HG03520 (cell line): ENCODE measurements at regions not wholly inside any gene's neighbourhood (a gene's known extent, or its start where the extent isn't known, plus 50 kb on each side); places are given as distances from the start of the nearest gene placed in this dataset.
"Not testable (repeated sequence)": the region's sequence is repeated elsewhere in the genome, so short reads cannot be mapped to it uniquely, and the experiment has no call there.

Source experiments
- ATAC-seq: cut with Tn5 transposase; IDR thresholded peaks from one replicate; pipeline ENCODE4 v1.9.1; 2021; ENCODE audit warnings: mild to moderate bottlenecking, moderate library complexity; ENCODE audit not compliant: unreplicated experiment

DNA sequence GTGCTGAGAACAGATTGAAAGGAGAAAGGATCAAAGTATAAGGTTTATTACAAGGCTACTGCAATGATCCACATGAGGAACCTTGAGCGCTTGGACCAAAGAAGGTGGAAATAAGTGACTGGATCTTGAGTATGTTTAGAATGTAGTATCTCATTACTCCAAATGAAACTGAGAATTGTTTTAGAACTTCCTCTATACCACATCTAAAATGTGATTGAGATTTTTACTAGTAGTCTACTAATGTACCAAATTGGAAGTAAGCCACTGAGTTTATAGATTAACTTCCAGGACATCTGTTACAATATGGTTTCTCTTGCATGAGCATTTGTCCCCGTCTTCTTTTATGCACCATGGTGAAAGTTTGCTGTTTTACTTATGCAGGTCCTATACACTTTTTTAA, 300.5 kb downstream of the SUCLG1 start:
- no peak for ATAC-seq

- ATAC-seq, result no peak
These were observed 306.6 kb downstream of the SUCLG1 start for GRCh38 chr2:84152462-84152861.

DNA sequence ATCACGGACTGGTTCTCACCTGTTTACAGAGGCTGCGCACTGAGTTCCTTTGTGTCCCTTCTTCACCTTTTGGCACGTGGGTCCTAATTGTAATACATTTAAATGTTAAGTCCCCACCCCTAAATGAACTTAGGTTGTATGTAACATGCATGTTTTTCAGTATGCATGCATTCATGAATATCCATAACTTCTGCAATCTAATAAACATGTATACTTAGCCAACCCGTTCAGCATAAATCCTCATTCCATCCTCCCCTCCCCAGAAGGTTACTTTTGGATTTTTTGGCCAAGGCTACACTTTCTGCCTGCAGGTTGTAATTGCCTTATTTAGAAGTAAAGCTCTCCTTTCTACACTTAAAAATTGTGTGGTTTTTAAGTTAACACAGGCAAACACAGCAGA, 314.7 kb downstream of the SUCLG1 start:
- ATAC-seq, result no peak

DNA sequence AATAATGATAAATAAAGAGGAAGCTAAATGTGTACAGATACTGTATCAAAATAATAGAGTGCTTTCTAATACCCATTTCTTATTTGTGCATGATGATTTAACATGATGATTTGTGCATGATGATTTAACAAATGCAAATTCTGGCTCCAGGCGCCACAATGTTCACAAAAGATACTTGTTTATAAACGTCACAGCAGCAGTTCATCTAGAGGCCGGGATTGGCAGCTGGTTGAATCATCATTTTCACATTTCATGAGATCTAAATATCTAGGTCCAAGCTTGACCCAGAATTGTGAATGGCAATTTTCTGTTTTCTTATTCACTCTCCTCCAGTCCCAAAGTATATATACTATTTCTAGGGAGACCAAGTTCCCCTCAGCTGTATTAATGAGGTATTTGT, 322.0 kb downstream of the SUCLG1 start:
- no peak for ATAC-seq

- no peak for ATAC-seq
These were observed 326.7 kb downstream of the SUCLG1 start for GRCh38 chr2:84132370-84132769.

GRCh38 chr2:84131278-84131830, 327.7 kb downstream of the SUCLG1 start:
- ATAC-seq, result no peak

DNA sequence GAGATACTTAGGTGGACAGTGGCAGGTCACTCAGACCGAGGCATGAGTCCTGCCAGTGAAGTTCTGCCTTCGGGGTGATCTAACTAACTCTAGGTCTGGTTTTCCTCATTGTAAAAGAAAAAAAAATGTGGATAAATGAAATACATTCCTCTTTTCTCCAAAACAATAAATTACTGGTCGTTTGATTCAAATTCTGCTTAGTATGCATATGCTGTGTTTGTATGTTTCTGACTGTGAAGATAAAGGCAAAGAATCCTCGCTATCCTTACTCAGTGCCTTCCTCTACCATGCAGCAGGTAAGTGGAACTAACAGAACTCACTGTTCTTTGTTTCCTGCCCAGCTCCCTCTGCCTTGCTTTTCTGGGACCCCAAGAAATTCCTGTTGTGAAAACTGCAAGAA, 330.1 kb downstream of the SUCLG1 start:
- no peak for ATAC-seq

- not testable (repeated sequence) for ATAC-seq
These were observed 331.3 kb downstream of the SUCLG1 start for GRCh38 chr2:84127812-84128211.

GRCh38 chr2:84126530-84126929, 332.6 kb downstream of the SUCLG1 start:
- ATAC-seq, result no peak

- ATAC-seq, result no peak
These were observed 333.0 kb downstream of the SUCLG1 start for GRCh38 chr2:84126084-84126483.

- ATAC-seq, result no peak
These were observed 342.9 kb downstream of the SUCLG1 start for GRCh38 chr2:84116143-84116542.

- peak; percentile 86 for ATAC-seq
These were observed 343.8 kb downstream of the SUCLG1 start for GRCh38 chr2:84115173-84115857.

DNA sequence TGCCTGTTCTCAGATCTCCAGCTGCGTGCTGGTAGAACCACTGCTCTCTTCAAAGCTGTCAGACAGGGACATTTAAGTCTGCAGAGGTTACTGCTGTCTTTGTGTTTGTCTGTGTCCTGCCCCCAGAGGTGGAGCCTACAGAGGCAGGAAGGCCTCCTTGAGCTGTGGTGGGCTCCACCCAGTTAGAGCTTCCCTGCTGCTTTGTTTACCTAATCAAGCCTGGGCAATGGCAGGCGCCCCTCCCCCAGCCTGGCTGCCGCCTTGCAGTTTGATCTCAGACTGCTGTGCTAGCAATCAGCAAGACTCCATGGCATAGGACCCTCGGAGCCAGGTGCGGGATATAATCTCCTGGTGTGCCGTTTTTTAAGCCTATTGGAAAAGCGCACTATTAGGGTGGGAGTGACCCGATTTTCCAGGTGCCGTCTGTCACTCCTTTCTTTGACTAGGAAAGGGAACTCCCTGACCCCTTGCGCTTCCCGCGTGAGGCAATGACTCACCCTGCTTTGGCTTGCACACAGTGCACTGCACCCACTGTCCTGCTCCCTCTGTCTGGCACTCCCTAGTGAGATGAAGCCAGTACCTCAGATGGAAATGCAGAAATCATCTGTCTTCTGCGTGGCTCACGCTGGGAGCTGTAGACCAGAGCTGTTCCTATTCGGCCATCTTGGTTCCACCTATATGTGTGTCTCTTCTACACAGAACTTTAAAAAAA, 355.1 kb downstream of the SUCLG1 start:
- not testable (repeated sequence) for ATAC-seq

- ATAC-seq, result no peak
These were observed 356.8 kb downstream of the SUCLG1 start for GRCh38 chr2:84102274-84102673.

DNA sequence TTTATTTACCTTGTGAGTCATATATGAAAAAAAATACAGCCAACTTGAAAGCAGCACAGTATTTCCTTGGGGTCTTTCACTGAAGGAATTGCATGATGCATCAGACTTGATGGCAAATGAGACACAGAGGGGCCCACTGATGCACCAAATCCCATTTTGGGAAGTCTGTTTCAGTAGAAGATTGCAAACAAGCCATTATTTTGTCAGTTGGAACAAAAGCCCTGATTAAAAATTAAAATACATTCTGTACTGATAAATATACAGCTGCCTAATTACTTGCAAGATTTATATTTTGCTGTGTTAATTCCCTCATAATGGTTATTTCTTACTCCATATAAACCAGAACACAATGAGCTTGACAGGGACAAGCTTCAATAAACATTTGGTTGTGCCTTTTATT, 370.4 kb downstream of the SUCLG1 start:
- no peak for ATAC-seq

GRCh38 chr2:84085562-84085961, 373.5 kb downstream of the SUCLG1 start:
- no peak for ATAC-seq

GRCh38 chr2:84084856-84085255, 374.2 kb downstream of the SUCLG1 start:
- no peak for ATAC-seq

DNA sequence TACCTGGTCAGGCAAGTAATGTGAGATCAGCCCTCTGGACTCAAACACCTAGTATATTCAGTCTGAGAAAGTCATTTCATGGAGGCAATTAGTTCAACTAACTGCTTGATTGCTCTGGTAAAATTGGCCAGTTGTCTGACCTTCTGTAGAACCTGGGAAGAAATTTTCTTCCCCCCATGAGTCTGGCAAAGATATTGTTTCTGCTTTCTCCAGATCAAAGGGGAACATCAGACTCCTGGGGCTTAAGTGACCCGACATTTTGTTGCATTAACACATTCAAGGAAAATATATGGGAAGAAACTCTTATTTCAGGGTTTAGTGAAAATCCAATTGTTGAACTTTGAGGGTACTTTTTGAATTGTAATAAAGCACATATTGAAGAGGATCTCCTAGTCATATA, 375.1 kb downstream of the SUCLG1 start:
- no peak for ATAC-seq

- no peak for ATAC-seq
These were observed 380.6 kb downstream of the SUCLG1 start for GRCh38 chr2:84078471-84078870.

GRCh38 chr2:84077496-84077895, 381.6 kb downstream of the SUCLG1 start:
- no peak for ATAC-seq

DNA sequence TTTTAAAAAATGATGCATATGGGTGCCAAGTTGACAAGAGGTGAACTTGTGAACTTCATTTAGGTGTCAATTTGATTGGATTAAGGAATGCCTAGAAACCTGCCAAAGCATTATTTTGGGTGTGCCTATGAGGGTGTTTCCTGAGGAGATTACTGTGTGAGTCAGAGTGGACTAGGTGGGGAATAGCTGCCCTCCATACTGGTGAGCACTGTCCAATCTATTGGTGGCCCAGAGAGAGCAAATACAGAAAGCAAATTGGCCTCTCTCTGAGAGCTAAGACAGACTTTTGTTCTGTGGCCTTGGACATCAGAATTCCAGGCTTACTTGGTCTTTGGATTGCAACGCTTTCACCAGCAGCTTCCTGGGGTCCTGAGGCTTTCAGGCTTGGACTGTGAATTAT, 388.0 kb downstream of the SUCLG1 start:
- ATAC-seq, result no peak

DNA sequence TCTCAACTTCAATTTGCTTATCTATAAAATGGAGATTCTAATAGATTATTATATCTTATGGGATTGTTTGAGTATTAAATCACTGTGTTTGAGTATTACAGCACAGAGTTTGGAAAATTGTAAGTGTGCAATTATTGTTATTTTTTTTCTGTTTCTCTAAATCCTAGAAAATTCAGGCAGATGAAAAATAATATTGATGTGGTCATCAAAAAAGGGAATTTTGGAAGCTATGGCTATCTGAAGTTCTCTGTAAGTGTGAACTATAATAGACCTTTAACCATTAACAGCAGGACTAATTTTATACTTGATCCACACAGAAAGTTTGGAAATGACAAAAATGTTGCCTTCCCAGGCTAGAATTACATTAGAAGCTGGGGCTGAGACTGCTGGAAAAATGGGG, 393.2 kb downstream of the SUCLG1 start:
- ATAC-seq, result no peak
